Activated CD4-positive, CD25-positive, alpha-beta regulatory T cell treated with anti-CD3 and anti-CD28 coated beads, Interleukin-2, amount 50 U/mL, for 72 hours (primary cell): ENCODE measurements at regions not wholly inside any gene's neighbourhood (a gene's known extent, or its start where the extent isn't known, plus 50 kb on each side); places are given as distances from the start of the nearest gene placed in this dataset.
"Not testable (repeated sequence)": the region's sequence is repeated elsewhere in the genome, so short reads cannot be mapped to it uniquely, and the experiment has no call there.

ENCODE experiments used
- DNase-seq: peaks from one replicate; pipeline ENCODE4 v3.0.0; 2021

DNA sequence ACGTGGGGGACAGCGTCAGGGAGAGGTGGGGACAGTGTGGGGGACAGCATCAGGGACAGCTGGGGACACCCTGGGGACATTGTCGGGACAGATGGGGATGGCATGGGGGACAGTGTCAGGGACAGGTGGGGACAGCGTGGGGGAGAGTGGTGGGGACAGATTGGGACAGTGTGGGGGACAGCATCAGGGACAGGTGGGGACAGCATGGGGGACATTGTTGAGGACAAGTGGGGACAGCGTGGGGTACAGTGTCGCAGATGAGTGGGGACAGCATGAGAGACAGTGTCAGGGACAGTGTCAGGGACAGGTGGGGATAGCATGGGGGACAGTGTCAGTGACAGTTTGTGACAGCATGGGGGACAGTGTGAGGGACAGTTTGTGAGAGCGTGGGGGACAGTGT, 240.9 kb downstream of the TMEM121 start:
- no peak for DNase-seq

DNA sequence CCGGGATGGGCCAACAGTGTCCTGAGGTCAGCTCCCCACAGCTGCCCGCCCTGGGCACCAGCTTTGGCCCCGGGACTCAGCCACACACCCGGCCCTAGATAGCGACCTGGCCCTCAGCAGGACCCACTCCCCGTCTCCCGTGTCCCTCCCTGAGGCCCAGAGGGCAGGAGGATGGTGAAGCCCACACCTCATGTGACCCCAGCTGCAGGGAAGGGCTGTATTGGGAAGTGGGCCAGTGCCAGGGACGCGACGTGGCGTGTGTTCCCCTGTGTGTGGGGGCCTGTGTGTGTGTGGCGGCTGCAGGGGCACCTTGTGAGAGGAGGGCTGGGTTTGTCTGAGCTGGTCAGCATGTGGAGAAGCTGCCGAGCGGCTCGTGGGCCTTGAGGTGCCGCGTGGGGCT, 241.7 kb downstream of the TMEM121 start:
- not testable (repeated sequence) for DNase-seq

GRCh38 chr14:105769061-105769730, 242.8 kb downstream of the TMEM121 start:
- not testable (repeated sequence) for DNase-seq

DNA sequence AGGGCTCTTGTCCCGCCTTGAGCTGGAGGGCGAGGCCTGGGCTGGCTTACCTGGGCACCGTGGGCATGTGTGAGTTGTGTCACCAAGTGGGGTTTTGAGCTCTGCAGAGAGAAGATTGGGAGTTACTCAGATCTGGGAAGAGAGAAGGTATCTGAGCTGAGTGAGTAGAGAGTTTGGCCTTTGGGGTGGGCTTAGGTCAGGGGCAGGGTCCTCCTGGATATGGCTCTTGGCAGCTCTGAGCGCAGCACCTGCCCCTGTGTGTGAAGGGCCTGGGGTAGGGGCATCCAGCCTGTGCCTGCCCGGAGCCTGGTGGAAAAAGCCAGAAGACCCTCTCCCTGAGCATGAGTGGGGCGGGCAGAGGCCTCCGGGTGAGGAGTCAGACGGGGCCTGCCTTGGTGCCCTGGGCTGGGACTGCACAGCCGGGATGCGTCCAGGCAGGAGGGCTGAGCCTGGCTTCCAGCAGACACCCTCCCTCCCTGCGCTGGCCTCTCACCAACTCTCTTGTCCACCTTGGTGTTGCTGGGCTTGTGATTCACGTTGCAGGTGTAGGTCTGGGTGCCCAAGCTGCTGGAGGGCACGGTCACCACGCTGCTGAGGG, 244.3 kb downstream of the TMEM121 start:
- not testable (repeated sequence) for DNase-seq

GRCh38 chr14:105771261-105772226, 245.2 kb downstream of the TMEM121 start:
- DNase-seq, result not testable (repeated sequence)

GRCh38 chr14:105772710-105773250, 246.4 kb downstream of the TMEM121 start:
- DNase-seq, result not testable (repeated sequence)

DNA sequence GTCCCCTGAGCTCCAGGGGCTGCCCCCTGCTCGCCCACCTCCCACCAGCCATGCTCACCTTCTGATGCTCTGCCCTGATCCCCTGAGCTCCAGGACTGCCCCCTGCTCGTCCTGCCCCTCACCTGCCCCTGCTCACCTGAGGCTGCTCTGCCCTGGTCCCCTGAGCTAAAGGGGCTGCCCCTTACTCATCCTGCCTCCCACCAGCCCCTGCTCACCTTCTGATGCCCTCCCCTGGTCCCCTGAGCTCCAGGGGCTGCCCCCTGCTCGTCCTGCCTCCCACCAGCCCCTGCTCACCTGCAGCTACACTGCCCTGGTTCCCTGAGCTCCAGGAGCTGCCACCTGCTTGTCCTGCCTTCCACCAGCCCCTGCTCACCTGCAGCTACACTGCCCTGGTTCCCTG, 247.2 kb downstream of the TMEM121 start:
- DNase-seq, result no peak

GRCh38 chr14:105774001-105774400, 247.6 kb downstream of the TMEM121 start:
- DNase-seq, result no peak

DNA sequence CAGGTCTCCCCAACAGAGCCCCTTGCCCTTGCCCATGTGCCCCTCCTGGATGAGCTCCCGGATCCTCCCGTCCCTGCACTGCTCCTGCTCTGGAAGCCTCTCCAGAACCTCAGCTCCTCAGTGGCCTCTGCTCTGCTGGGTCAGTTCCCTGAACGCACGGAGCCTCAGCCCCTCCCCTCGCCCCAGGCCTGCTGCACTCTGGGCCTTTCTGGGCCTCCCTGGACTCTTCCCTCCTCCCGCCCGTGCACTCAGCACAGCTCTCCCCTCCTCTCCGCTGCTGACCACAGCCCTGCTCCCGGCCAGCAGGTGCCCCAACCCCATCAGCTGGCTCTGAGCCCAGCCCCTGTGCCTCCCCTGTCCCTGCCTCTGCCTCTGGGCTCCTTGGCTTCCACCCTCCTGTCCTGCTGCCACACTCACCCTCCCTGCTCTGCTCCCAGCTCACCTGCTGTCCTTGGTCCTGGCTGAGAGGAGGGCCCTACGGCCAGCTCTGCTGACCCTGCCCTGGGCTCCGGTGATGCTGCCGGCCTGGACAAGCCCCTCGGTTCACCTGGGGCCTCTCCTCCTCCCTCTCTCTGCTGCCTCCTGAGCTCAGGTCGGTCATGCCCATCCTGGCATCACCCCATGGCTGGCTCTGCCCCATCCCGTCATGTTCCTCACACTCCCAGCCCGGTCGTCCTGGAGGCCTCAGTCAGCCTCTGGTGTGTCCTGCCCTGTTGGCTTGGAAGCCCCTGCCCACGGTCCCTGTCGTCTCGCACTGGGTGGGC, 248.4 kb downstream of the TMEM121 start:
- not testable (repeated sequence) for DNase-seq

- DNase-seq, result not testable (repeated sequence)
Measured at GRCh38 chr14:105775349-105775923, 249.1 kb downstream of the TMEM121 start.

DNA sequence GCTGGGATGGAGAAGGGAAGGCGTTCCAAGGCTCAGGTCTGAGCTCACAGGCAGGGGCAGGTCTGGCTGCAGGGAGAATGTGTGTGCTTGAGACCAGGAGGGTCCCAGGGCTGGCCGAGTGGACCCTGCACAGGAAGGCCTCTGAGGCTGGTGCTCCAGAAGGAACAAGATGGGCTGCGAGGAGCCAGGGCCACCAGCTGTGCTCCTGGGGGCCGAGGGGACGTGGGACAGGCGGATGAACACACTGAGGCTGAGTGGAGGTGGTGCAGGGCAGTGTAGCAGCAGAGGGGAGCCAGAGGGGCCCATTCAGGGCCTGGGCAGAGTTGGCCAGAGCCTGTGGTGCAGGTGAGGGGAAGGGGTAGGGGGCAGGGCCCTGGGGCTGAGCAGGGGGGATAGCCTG, 249.7 kb downstream of the TMEM121 start:
- not testable (repeated sequence) for DNase-seq

- no peak for DNase-seq
Measured at GRCh38 chr14:105776924-105777323, 250.5 kb downstream of the TMEM121 start.

GRCh38 chr14:105783707-105784106, 257.3 kb downstream of the TMEM121 start:
- DNase-seq, result no peak

DNA sequence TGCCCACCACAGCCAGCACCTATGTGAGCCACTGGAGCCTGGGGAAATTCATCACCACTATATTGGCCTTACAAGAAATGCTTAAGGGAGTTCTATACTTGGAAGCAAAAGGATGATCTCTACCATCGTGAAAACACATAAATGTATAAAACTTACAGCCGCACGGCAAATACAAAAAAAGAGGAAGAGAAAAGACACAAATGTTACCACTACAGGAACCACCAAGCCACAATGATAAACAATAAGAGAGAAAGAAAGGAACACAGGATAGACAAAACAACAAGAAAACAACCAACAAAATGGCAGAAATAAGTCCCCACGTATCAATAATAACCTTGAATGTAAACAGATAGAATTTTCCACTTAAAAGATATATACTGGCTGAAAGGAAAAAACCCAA, 267.5 kb downstream of the TMEM121 start:
- DNase-seq, result no peak

GRCh38 chr14:105797546-105797945, 271.2 kb downstream of the TMEM121 start:
- no peak for DNase-seq

- no peak for DNase-seq
Measured at GRCh38 chr14:105805701-105806100, 279.3 kb downstream of the TMEM121 start.

- no peak for DNase-seq
Measured at GRCh38 chr14:105806568-105806967, 280.2 kb downstream of the TMEM121 start.

DNA sequence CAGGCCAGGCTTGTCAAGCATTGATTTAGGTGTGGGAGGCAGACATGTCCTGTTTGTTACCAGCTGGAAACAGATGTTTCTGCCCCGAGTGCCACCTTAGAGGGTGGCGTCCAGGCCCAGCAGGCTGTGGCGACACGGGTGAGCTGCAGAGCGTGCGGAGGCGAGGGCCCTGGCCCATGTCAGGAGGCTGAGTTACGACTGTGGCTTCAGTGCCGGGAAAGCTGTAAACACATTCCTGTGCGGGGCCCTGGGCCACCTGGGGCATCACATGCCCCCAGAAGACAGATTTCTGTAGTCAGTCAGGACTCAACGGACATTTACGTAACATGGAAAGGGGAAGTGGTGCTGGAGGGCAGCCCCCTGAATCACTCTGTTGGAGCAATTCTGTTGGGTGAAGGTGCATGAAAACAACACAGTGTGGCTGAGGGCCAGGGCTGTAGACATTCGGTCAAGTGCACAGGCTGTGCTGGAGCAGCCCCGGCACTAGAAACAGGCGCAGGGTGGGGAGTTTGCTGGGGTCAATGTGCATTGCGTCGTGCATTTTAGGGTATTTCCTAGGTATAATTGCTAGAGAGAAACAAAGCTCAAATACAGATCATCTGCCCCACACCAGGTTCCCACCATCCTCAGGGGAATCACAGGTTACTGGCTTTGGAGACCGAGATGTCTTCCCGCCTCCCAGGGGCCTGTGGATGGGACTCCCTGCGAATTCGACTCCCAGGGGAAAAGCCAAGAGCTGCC, 291.8 kb downstream of the TMEM121 start:
- DNase-seq, result no peak

DNA sequence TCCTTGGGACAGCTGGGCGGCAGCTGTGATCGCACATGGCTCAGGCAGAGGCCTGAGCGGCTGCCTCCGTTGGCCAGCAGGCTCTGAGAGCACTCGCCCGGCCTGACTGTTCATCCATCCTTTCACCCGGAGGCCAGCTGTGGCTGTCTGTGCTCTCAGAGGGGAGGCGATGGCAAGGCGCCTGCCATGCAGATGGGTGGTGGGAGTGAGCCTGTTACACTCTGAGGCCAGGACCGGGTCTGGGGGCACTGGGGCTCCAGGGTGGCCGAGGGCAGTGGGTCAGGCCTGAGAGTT, 292.3 kb downstream of the TMEM121 start:
- no peak for DNase-seq

GRCh38 chr14:105830171-105830570, 303.8 kb downstream of the TMEM121 start:
- DNase-seq, result no peak

DNA sequence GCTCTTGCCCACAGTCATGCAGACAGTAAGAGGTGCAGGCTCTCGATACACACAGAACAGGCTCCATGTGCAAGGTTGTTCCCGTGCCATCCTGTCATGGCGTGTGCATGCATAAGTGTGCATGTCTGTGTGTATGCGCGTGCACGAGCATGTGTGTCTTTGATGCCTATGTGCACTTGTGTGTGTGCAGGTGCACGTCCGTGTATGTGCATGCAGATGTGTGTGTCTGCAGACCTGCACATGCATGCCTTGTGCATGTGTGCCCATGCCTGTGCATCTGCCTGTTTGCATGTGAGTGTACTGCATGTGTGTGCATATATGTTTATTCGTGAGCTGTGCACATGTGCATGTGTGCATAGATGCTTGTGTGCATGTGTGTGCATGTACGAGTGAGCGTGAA, 309.8 kb downstream of the TMEM121 start:
- DNase-seq, result no peak

- DNase-seq, result no peak
Measured at GRCh38 chr14:105836730-105837129, 310.3 kb downstream of the TMEM121 start.
